ENCODE measurements at regions not wholly inside any gene's neighbourhood (a gene's known extent, or its start where the extent isn't known, plus 50 kb on each side); places are given as distances from the start of the nearest gene placed in this dataset.
"Not testable (repeated sequence)": the region's sequence is repeated elsewhere in the genome, so short reads cannot be mapped to it uniquely, and the experiment has no call there.

GRCh38 chr3:110248666-110249065 lies 823.0 kb upstream of the NECTIN3 start:
- no peak for DNase-seq

DNA sequence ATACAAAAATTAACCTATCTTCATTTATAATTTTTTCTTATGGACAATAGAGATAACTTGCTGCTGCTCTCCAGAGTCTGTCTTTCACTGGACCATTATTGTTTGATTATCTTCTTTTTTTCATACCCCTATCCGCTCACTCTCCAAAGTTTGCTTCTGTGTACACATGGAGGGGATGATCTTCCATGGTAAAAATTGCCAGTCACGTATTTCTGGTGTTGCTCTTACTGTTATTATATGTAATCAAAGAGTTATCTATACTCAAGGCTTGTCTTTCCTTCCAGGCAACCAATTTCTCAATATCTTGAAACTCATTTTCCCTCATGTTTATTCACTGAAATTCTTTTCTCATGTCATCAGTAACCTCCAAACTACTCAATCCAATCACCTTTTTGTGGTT lies 817.8 kb upstream of the NECTIN3 start:
- no peak for DNase-seq

DNA sequence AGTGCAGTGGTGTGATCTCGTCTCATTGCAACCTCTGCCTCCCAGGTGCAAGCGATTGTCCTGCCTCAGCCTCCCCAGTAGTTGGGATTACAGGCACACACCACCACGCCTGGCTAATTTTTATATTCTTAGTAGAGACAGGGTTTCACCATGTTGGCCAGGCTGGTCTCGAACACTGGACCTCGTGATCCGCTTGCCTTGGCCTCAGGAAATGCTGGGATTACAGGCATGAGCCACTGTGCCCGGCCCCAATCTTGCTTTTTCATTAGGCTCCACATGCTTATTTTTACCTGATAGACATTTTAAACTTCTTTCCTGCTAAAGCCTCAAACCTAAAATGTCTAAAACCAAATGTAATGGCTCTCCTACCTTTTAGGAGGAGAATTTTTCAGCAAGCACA lies 817.0 kb upstream of the NECTIN3 start:
- no peak for DNase-seq

GRCh38 chr3:110261141-110261540 lies 810.5 kb upstream of the NECTIN3 start:
- no peak for DNase-seq

GRCh38 chr3:110262896-110263295 lies 808.7 kb upstream of the NECTIN3 start:
- DNase-seq = no peak

DNA sequence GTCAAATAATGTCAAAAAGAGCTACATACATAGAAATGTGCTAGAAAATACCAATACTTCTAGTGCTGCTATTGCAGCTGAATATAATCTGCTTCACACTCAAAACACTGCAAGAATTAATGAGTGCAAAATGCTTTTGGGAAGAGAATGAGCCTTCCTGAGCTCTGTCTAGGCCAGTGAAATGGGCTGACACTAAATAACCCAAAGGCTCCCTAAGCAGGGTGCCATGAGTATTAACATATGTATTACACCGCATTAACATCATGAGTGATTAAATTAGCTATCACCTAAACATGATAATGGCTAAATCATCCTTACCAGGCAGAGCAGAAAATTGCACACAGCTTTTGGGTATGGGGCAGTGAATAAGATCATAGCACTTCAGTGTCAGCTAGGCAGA lies 806.3 kb upstream of the NECTIN3 start:
- DNase-seq = no peak

DNA sequence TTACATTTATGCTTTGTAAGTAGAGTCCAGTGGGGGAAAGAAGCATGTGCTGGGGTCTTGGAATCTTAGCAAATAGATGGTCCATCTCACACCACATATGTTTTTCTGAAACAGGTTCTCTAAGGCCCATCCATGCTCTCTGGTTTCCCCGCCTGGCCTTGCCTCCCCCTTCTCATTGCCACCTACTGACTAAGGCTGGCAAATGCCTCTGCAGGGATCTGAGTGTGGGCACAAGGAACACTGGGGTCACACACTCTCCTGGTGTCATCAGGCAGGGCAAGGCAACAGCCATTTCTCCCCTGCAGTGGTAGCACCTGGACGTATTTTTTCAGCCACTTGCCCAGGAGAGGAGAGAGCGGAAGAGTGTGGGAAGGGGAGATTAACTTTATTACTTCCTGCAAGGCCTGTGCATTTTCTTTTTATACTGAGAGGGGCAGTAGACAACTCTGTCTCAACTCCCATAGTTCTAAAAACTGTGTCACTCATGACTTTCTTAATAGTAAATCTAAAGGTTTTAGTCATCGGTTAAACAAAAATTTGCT lies 804.2 kb upstream of the NECTIN3 start:
- DNase-seq = no peak

GRCh38 chr3:110272525-110272924 lies 799.1 kb upstream of the NECTIN3 start:
- DNase-seq = no peak

GRCh38 chr3:110291886-110292501 lies 779.6 kb upstream of the NECTIN3 start:
- no peak for DNase-seq

GRCh38 chr3:110293660-110294059 lies 778.0 kb upstream of the NECTIN3 start:
- no peak for DNase-seq

- no peak for DNase-seq
Measured at GRCh38 chr3:110296885-110297284, 774.7 kb upstream of the NECTIN3 start.

DNA sequence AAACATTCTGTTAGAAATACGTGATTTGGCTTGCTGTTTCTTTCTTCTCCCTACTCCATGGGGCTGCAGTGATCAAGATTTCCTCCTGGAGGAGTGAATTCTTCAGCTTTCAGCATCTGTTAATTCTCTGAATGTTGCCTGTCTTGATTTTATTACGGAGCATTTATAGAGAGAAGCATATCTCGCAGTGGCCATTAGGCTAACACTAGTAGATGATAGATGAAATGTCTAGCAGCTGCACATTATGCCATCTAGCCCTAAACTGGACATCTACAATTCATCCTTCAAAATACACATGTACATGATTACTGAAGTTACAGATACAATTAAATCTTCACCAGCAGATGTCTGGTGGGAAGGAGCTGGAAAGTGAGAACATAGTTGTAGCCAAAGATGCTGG lies 769.8 kb upstream of the NECTIN3 start:
- no peak for DNase-seq

- DNase-seq = no peak
Measured at GRCh38 chr3:110307065-110307809, 764.4 kb upstream of the NECTIN3 start.

DNA sequence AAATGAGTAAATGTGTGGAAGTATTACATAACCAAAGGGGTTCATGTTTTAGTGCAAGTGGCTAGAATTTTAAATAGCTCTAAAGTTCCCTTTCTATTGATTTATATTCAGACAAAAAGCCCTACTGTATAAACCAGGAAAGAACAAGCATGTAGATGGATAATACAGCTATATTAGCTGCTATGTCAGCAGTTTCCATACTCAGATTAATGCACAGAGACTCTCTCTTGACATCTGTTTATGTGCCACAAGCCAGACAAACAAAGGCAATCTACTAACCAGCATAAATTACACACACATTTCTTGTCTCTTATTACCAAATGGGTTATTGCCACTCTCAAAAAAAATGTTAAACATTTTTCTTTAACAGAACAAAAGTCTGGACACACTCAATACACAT lies 760.1 kb upstream of the NECTIN3 start:
- no peak for DNase-seq

- DNase-seq = peak; percentile 62
Measured at GRCh38 chr3:110314512-110315114, 757.0 kb upstream of the NECTIN3 start.

DNA sequence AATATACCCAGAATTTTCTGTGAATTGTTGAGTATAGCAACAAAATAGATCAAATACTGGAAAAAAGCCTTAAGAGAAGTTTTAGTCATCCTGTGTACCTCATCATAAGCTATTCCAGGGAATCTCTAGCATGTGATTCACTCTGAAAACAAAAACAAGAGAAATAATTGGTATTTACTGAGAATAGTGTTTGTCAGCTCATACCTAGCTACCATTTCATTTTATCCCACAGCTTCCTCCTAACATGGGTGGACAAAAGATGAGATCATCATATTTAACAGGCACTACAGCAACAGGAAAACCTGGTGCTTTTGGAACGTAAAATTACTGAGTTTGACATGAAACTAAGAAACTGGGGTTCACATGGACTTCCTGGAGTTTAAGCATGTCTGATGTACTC lies 753.5 kb upstream of the NECTIN3 start:
- DNase-seq = no peak

DNA sequence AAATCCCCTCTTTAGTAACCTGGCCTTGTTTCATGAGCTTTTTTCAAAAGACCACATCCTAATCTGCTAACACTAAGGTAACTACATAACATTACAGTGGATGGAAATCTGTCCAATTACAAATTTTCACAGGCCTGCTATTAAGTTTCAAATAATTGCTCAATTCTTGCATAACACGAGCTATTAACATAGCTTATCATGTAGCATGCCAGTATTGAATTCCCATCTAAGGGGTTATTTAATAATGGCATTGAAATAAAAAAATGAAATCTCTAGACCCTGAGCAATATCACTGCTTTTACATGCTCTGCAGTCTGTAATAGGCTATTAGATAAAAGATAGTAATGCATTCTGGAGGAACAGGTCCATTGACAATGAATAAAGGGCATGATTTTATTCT lies 748.3 kb upstream of the NECTIN3 start:
- DNase-seq = no peak

GRCh38 chr3:110324171-110324705 lies 747.4 kb upstream of the NECTIN3 start:
- no peak for DNase-seq

- DNase-seq = no peak
Measured at GRCh38 chr3:110327870-110328269, 743.7 kb upstream of the NECTIN3 start.

DNA sequence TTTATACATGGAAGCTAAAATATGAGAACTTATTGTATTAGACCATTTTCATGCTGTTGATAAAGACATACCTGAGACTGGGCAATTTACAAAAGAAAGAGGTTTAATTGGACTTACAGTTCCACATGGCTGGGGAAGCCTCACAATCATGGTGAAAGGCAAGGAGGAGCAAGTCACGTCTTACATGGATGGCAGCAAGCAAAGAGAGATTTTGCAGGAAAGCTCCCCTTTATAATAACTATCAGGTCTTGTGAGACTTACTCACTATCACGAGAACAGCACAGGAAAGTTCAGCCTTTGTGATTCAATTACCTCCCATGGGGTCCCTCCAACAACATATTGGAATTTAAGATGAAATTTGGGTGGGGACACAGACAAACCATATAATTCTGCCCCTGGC lies 740.1 kb upstream of the NECTIN3 start:
- not testable (repeated sequence) for DNase-seq

DNA sequence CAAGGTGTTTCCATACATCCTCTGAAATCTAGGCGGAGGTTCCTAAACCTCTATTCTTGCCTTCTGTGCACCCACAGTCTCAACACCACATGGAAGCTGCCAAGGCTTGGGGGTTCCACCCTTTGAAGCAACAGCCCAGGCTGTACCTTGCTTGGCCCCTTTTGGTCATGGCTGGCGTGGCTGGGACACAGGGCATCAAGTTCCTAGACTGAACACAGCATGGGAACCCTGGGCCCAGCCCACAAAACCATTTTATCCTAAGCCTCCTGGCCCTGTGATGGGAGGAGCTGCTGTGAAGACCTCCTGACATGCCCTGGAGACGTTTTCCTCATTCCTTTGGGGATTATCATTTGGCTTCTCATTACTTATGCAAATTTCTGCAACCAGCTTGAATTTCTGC lies 739.0 kb upstream of the NECTIN3 start:
- DNase-seq = no peak

DNA sequence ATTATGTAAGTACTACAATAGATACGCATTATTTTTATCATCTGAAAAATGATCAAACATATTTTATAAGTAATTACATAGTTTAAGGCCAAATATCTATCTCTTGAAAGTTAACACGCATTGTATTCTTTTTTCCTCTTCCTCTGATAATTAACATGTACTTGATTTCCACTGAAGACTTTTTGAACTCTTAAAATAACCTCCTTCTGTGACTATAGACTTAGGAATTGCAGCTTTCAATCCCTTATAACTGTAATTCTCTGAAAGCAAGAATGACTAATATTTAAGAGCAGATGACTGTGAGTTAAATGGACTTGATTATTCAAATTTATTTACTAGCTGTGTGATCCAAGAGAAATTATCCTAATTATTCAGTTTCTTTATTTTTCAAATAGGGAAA lies 730.6 kb upstream of the NECTIN3 start:
- no peak for DNase-seq

GRCh38 chr3:110343376-110343775 lies 728.2 kb upstream of the NECTIN3 start:
- DNase-seq = no peak

DNA sequence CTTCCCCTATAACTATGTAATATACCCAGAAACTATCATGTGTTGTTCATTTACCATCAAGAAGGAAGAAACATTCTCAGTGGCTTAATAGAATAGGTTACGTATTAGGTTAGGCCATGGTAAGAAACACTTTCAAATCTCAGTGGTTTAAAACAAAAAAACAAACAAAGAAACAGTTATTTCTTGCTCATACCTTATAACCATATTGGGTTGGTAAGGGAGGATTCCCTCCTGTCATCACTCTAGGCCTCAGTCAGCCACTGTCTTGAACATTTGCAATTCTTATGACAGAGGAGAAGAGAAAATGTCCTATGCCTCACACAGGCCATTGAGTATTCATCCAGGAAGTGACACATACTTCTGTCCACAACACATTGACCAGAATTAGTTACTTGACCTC lies 727.7 kb upstream of the NECTIN3 start:
- DNase-seq = no peak
